IMR-90 (cell line): ENCODE measurements at regions not wholly inside any gene's neighbourhood (a gene's known extent, or its start where the extent isn't known, plus 50 kb on each side); places are given as distances from the start of the nearest gene placed in this dataset.

Experiments
- ATAC-seq: fragments of 200-7000 bp; cut with Tn5 transposase; 2 replicates; pipeline ENCODE4 v1.9.1; 2020; ENCODE audit warnings: low read depth, mild to moderate bottlenecking, moderate library complexity
- BruUV-seq: library from RNA; stranded (reverse); fragments of 400-500 nt; replicated peaks from 2 replicates; lab custom pipeline; 2021; lab: Mats Ljungman, UMichigan
- CTCF ChIA-PET: fragments of 300-600 bp; formaldehyde crosslinking; extraction: SDS; loops from one replicate; lab custom pipeline; 2021; ENCODE audit warnings: antibody characterized with exemption; lab: Yijun Ruan, JAX
- POLR2A ChIA-PET: fragments of 300-600 bp; sonication (Branson Sonifier 250); formaldehyde crosslinking; loops from one replicate; lab custom pipeline; 2022; ENCODE audit warnings: antibody characterized with exemption; ENCODE audit not compliant: unreplicated experiment; lab: Charles Lee
- DNase-seq: peaks from one replicate; pipeline ENCODE4 v3.0.0; 2013
- H2AFZ ChIP-seq: replicated peaks from 2 replicates; pipeline ENCODE3; 2013; ENCODE audit warnings: low read length, mild to moderate bottlenecking; ENCODE audit not compliant: poor library complexity
- H2AK5ac ChIP-seq: 2 replicates; pipeline ENCODE4 v1.6.1; 2013; ENCODE audit warnings: low read depth, low read length, inconsistent platforms
- H2AK9ac ChIP-seq: replicated peaks from 2 replicates; pipeline ENCODE3; 2013; ENCODE audit warnings: mild to moderate bottlenecking, low read depth, low read length, moderate library complexity; ENCODE audit not compliant: poor library complexity
- H2BK120ac ChIP-seq: 2 replicates; pipeline ENCODE4 v1.6.1; 2013; ENCODE audit warnings: low read depth, low read length, inconsistent platforms
- H2BK15ac ChIP-seq: 3 replicates; pipeline ENCODE4 v1.6.1; 2013; ENCODE audit warnings: low read depth, low read length, inconsistent platforms
- H2BK20ac ChIP-seq: 2 replicates; pipeline ENCODE4 v1.6.1; 2013; ENCODE audit warnings: low read depth, mild to moderate bottlenecking, inconsistent platforms, low read length, moderate library complexity
- H2BK5ac ChIP-seq: 2 replicates; pipeline ENCODE4 v1.6.1; 2013; ENCODE audit warnings: mild to moderate bottlenecking, low read depth, low read length, inconsistent platforms; ENCODE audit not compliant: poor library complexity, severe bottlenecking
- H3K14ac ChIP-seq: replicated peaks from 2 replicates; pipeline ENCODE4 v1.6.1; 2013; ENCODE audit warnings: low read depth, low read length, inconsistent platforms
- H3K18ac ChIP-seq: 2 replicates; pipeline ENCODE4 v1.6.1; 2013; ENCODE audit warnings: low read depth, low read length, control low read depth
- H3K23ac ChIP-seq: 2 replicates; pipeline ENCODE4 v1.6.1; 2013; ENCODE audit warnings: low read depth, low read length, inconsistent platforms
- H3K27ac ChIP-seq: 2 replicates; pipeline ENCODE4 v1.5.1; 2013; ENCODE audit warnings: mild to moderate bottlenecking, control low read depth, low read length; ENCODE audit not compliant: insufficient read depth
- H3K27me3 ChIP-seq: 2 replicates; pipeline ENCODE4 v1.6.1; 2013; ENCODE audit warnings: low read length; ENCODE audit not compliant: control insufficient read depth, insufficient read depth
- H3K36me3 ChIP-seq: 2 replicates; pipeline ENCODE4 v1.6.1; 2013; ENCODE audit warnings: low read length, mixed read lengths; ENCODE audit not compliant: control insufficient read depth, insufficient read depth
- H3K4ac ChIP-seq: 2 replicates; pipeline ENCODE4 v1.6.1; 2013; ENCODE audit warnings: low read depth, low read length, inconsistent platforms
- H3K4me1 ChIP-seq: 2 replicates; pipeline ENCODE4 v1.6.1; 2013; ENCODE audit warnings: low read length, mixed read lengths; ENCODE audit not compliant: control insufficient read depth, insufficient read depth
- H3K4me2 ChIP-seq: 2 replicates; pipeline ENCODE4 v1.6.1; 2013; ENCODE audit warnings: low read depth, mild to moderate bottlenecking, control low read depth, low read length, moderate library complexity
- H3K4me3 ChIP-seq: 2 replicates; pipeline ENCODE4 v1.5.1; 2013; ENCODE audit warnings: low read depth, mild to moderate bottlenecking, control low read depth, low read length, moderate library complexity; ENCODE audit not compliant: insufficient read depth
- H3K56ac ChIP-seq: 2 replicates; pipeline ENCODE4 v1.6.1; 2013; ENCODE audit warnings: low read length, inconsistent platforms; ENCODE audit not compliant: insufficient read depth; ENCODE audit errors: extremely low read depth
- H3K79me1 ChIP-seq, 2 experiments: 2 replicates each; pipeline ENCODE4 v1.6.1; 2013; ENCODE audit warnings: low read length in 2 of 2, inconsistent platforms in 1 of 2, low read depth in 1 of 2
- H3K9ac ChIP-seq: 2 replicates; pipeline ENCODE4 v1.6.1; 2013; ENCODE audit warnings: low read depth, low read length, control low read depth
- H3K9me1 ChIP-seq: 2 replicates; pipeline ENCODE4 v1.6.1; 2013; ENCODE audit warnings: low read length, inconsistent platforms; ENCODE audit not compliant: insufficient read depth
- H3K9me3 ChIP-seq: 2 replicates; pipeline ENCODE4 v1.6.1; 2013; ENCODE audit warnings: low read length; ENCODE audit not compliant: control insufficient read depth, insufficient read depth
- H4K20me1 ChIP-seq: 2 replicates; pipeline ENCODE4 v1.6.1; 2013; ENCODE audit warnings: low read length, inconsistent platforms; ENCODE audit not compliant: insufficient read depth
- H4K5ac ChIP-seq: 2 replicates; pipeline ENCODE4 v1.6.1; 2013; ENCODE audit warnings: mild to moderate bottlenecking, low read depth, low read length, control low read depth
- H4K8ac ChIP-seq, 2 experiments: 2 replicates each; pipeline ENCODE4 v1.6.1; 2013; ENCODE audit warnings: low read depth in 2 of 2, low read length in 2 of 2, control low read depth in 1 of 2, inconsistent platforms in 1 of 2
- H4K91ac ChIP-seq: 2 replicates; pipeline ENCODE4 v1.6.1; 2013; ENCODE audit warnings: low read depth, low read length, inconsistent platforms; ENCODE audit not compliant: insufficient read depth
- CEBPB ChIP-seq: IDR thresholded peaks from 2 replicates; pipeline ENCODE4 v1.6.1; 2012; ENCODE audit warnings: low read depth, low read length, improper control_type of control experiment
- CHD1 ChIP-seq: IDR thresholded peaks from 2 replicates; pipeline ENCODE4 v1.6.1; 2012; ENCODE audit warnings: low read depth, low read length, improper control_type of control experiment
- CTCF ChIP-seq: conservative IDR thresholded peaks from 2 replicates; pipeline ENCODE4 v1.5.1; 2012; ENCODE audit warnings: mild to moderate bottlenecking, low read depth, low read length, improper control_type of control experiment
- FOS ChIP-seq: fragments of 150-350 bp; IDR thresholded peaks from 2 replicates; pipeline ENCODE4 v1.6.1; 2016; ENCODE audit warnings: low read depth, low read length
- MAFK ChIP-seq: IDR thresholded peaks from 2 replicates; pipeline ENCODE4 v1.6.1; 2012; ENCODE audit warnings: low read depth, low read length, improper control_type of control experiment
- MXI1 ChIP-seq: IDR thresholded peaks from 2 replicates; pipeline ENCODE4 v1.6.1; 2012; ENCODE audit warnings: low read depth, mild to moderate bottlenecking, low read length, moderate library complexity, borderline replicate concordance
- NFE2L2 ChIP-seq: fragments of 150-350 bp; IDR thresholded peaks from 2 replicates; pipeline ENCODE4 v1.6.1; 2016; ENCODE audit warnings: low read depth, mild to moderate bottlenecking, low read length
- RCOR1 ChIP-seq: IDR thresholded peaks from 2 replicates; pipeline ENCODE4 v1.6.1; 2012; ENCODE audit warnings: mild to moderate bottlenecking, low read length, improper control_type of control experiment; ENCODE audit not compliant: insufficient replicate concordance
- RFX5 ChIP-seq: IDR thresholded peaks from 2 replicates; pipeline ENCODE4 v1.8.0; 2012; ENCODE audit warnings: low read depth, mild to moderate bottlenecking, low read length, moderate library complexity
- USF2 ChIP-seq: fragments of 150-350 bp; IDR thresholded peaks from 2 replicates; pipeline ENCODE4 v1.6.1; 2017; ENCODE audit warnings: mild to moderate bottlenecking, antibody characterized with exemption, low read length, low read depth
- WGBS, 2 experiments: methylation state at CpG; one replicate each; pipeline versions ENCODE4 v1.1.5 to v1.1.7; 2013; ENCODE audit warnings: missing lambda C conversion rate in 2 of 2; ENCODE audit not compliant: insufficient read length in 1 of 2; ENCODE audit errors: extremely low coverage in 2 of 2; 5-methylcytosine and 5-hydroxymethylcytosine counted together
- dilution Hi-C: fragments of 300-500 bp; cut with HindIII; formaldehyde crosslinking; loops from one replicate; pipeline ENCODE4 v1.14.3; 2018; ENCODE audit warnings: low sequenced_read_pairs; ENCODE audit not compliant: unreplicated experiment
- in situ Hi-C: fragments of 300-500 bp; cut with MboI; formaldehyde crosslinking; loops from 3 replicates; pipeline ENCODE4 v1.14.3; 2019; ENCODE audit warnings: low sequenced_read_pairs, inconsistent platforms, mixed read lengths
- intact Hi-C: fragments of 100-400 bp; cut with micrococcal nuclease; formaldehyde crosslinking; loops from 2 replicates; pipeline ENCODE4 v1.10.0; 2022

- H4K8ac ChIP-seq: no peak overlapping the region
- no peak overlapping the region for H4K91ac ChIP-seq
- H2BK120ac ChIP-seq: no peak overlapping the region
- no peaks in the 10 kb centered on the region for H3K4me1 ChIP-seq
- H2AFZ ChIP-seq: no peak overlapping the region
- TF ChIP-seq RCOR1: no peak
- no peak for TF ChIP-seq MAFK
- no peak for TF ChIP-seq RFX5
- no peak for TF ChIP-seq CHD1
- no peak for TF ChIP-seq CTCF
- no peak for TF ChIP-seq NFE2L2
- no peak for TF ChIP-seq CEBPB
- TF ChIP-seq USF2: no peak
- no peak for TF ChIP-seq MXI1
- no peak for TF ChIP-seq FOS
- no peak overlapping the region for H3K9ac ChIP-seq
- no peak overlapping the region for H3K4ac ChIP-seq
- no peak overlapping the region for H2BK5ac ChIP-seq
- H3K27me3 ChIP-seq: no peaks in the 10 kb centered on the region
- H3K4me3 ChIP-seq: no peak overlapping the region
- no peak overlapping the region for H2AK9ac ChIP-seq
- no peak overlapping the region for H3K27ac ChIP-seq
- intact Hi-C loops: no loop called here
- no peak overlapping the region for H2BK20ac ChIP-seq
- no peak overlapping the region for H3K14ac ChIP-seq
- no peak overlapping the region for H3K18ac ChIP-seq
- CTCF ChIA-PET: no interaction called here
- no peak overlapping the region for H2AK5ac ChIP-seq
- in situ Hi-C loops: no loop called here
- BruUV-seq: no TSS peak
- no peak overlapping the region for H3K23ac ChIP-seq
- no peak overlapping the region for H2BK15ac ChIP-seq
- POLR2A ChIA-PET: no interaction called here
- no peaks in the 10 kb centered on the region for H3K9me3 ChIP-seq
- H3K4me2 ChIP-seq: no peak overlapping the region
- ATAC-seq (no peak), DNase-seq (no peak)
- no peaks in the 10 kb centered on the region for H3K79me1 ChIP-seq
- no peaks in the 10 kb centered on the region for H3K36me3 ChIP-seq
- dilution Hi-C loops: no loop called here
- no CpG with 5 or more reads among the region's 3 CpGs for WGBS, 2 experiments
- H3K9me1 ChIP-seq: no peaks in the 10 kb centered on the region
- H4K20me1 ChIP-seq: no peaks in the 10 kb centered on the region
- H4K5ac ChIP-seq: no peak overlapping the region
- H3K56ac ChIP-seq: no peak overlapping the region
Observed at GRCh38 chr3:193119926-193120325, 121.1 kb upstream of the PLAAT1 start.
